ENCODE measurements at regions not wholly inside any gene's neighbourhood (a gene's known extent, or its start where the extent isn't known, plus 50 kb on each side); places are given as distances from the start of the nearest gene placed in this dataset.
A peak's percentile ranks its signal among the peaks of the same experiment; 100 is the strongest.

DNA sequence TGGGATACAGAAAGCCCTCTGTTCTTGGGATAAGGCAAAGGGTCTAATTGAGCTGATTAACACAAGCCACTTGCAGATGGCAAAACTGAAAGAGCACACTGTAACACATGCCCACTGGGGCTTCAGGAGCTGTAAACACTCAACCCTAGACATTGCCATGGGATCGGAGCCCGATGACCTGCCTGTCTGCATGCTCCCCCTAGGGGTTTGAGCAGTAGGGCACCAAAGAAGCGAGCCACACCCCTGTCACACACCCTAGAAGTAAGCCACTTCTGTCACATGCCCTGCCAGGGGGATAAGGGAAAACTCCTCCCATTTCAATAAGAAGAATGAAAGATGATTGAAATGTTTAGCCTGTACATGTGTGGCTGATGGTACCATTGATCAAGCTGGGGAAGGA, 81.3 kb upstream of the IRX6 start:
- no peak for DNase-seq

DNA sequence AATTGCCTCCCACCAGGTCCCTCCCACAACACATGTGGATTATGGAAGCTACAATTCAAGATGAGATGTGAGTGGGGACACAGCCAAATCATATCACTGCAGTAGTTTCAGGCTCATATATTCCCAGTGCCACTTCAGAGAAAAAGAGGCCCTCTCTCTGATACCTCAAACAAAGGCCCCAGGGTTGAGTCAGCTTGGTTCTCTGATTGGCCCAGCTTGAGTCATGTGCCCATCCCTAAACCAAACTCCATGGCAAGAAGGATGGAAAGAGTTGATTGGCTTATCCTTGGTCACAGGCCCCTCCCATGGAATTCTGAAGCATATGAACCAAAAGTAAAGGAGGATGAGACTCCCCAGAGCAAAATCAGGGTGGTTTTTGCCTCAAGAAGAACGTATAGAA, 75.9 kb upstream of the IRX6 start:
- DNase-seq, result no peak

GRCh38 chr16:55248494-55248893, 75.5 kb upstream of the IRX6 start:
- DNase-seq, result no peak

DNA sequence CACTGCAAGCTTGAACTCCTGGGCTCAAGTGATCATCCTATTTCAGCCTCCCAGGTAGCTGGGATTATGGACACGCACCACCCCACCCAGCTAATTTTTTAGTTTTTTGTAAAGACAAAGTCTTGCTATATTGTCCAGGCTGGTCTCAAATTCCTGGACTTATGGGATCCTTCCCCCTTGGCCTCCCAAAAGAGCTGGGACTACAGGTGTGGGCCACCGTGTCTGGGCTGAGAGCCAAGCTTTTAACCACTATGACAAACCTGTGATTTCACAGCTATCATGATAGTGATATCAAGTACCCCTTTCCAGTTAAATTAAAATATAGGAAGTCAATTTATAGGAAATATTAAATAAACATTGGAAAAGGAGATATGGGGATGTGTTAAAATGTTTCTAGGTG, 74.6 kb upstream of the IRX6 start:
- DNase-seq, result no peak

DNA sequence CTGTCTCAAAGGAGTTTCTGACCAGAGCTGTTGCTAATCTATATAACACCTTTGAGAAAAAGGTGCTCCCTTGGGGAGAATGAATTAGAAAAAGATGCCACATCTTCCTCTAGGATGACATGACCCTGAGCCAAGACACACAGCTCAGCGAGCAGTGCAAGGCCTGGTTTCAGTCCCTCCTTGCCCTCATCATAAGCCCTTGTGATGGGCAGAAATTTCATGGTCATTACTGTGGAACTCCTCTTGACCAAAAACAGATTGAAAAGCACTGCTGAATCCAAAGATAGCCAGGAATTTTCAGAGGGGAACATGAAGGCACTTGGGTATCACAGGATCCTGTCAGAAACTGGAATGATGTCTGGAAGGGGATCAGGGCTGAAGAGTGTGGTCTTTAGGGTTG, 74.1 kb upstream of the IRX6 start:
- DNase-seq, result no peak

DNA sequence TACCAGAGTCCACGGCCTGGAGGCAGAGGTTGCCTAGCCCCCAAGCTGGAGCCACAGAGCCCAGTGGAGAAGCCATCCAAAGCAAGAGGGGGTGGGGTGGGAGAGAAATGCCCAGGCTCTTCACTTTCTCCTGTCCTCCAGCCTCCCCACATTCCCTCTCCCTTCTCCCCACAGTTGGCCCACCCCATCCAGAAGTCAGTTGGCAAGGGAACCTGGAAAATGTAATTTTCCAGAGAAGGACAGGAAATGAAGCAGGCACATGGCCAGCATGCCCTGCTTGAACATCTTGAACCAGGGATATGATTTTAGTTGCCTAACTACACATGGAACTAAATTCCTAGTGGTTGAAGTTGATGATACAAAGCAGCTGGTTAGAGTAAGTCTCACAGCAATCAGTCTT, 73.3 kb upstream of the IRX6 start:
- DNase-seq, result no peak

DNA sequence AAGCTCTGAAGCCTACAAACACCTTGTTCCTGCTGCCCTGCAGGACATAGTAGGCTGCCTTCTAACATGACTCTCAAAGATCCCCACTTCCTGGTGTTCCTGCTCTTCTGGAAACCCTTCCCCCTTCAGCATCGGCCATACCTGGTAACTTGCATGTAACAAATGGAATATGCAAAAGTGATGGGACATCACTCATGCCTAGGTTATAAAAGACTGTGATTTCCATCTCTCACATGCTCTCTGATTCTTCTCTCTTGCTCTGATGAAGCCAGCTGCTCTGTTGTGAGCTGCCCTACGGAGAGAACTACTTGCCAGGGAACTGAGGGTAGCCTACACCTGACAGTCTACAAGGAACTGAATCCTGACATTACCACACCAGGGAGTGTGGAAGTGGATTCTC, 72.9 kb upstream of the IRX6 start:
- no peak for DNase-seq

GRCh38 chr16:55252577-55252976, 71.4 kb upstream of the IRX6 start:
- no peak for DNase-seq

- no peak for DNase-seq
Observed at GRCh38 chr16:55253987-55254386, 70.0 kb upstream of the IRX6 start.

- DNase-seq, result no peak
Observed at GRCh38 chr16:55255733-55256282, 68.2 kb upstream of the IRX6 start.

DNA sequence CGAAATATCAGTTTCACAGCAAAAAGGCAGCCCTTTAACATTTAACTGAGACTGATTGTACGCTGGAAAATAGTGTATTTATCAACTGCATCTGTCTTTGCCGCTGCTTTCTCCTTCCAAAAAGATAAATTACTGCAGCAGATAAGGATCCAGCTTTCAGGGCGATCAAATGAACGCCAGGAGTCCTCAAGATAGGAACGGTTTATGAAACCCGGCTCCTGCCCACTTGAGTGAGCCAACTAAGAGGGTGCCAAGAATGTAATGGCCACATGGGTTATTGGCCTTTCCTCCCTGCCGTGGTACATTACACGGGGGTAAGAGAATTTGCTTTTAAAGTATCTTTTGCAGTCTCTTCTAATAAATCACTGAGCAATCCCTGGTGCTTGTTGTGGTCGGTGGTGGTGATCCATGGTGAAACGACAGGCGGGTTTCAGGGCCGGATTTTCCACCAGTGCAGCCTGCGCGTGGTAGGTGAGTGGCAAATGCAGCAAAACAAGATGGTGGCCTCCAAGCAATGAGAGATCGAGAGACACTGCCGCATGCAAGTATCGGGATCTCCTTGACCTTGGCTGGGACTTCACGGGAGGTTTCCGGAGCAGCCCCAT, 67.5 kb upstream of the IRX6 start:
- no peak for DNase-seq

DNA sequence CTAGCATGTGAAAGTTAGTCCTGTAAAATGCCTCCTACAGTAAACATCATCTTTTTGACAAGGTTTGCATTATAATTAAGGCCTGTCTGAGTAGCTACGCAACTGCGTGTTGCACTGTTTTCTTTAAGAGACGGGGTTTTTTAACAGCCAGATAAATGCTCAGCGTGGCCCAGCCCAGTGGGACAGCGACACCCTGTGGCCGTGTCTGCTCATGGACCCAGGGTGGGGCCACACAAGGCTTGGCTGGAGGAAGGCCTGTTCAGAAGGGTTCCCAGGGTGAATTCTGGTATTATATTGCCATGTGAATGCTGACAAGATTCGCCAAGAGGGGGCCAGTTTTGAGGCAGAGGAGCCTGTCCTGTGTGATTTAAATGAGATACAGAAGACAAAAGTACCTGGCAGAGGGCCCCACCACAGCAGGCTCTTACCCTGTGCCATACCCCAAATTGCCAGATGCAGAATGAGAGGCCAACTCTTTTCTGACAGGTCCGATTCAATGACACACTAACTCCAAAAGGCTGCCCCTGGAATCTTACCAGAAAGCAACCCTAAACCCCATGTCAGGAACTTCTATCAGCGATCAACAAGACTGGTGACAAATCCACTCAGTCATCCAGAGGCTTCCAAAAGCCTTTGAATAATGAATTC, 65.9 kb upstream of the IRX6 start:
- peak; percentile 45 to 56 for DNase-seq

- no peak for DNase-seq
Observed at GRCh38 chr16:55261301-55261700, 62.7 kb upstream of the IRX6 start.

DNA sequence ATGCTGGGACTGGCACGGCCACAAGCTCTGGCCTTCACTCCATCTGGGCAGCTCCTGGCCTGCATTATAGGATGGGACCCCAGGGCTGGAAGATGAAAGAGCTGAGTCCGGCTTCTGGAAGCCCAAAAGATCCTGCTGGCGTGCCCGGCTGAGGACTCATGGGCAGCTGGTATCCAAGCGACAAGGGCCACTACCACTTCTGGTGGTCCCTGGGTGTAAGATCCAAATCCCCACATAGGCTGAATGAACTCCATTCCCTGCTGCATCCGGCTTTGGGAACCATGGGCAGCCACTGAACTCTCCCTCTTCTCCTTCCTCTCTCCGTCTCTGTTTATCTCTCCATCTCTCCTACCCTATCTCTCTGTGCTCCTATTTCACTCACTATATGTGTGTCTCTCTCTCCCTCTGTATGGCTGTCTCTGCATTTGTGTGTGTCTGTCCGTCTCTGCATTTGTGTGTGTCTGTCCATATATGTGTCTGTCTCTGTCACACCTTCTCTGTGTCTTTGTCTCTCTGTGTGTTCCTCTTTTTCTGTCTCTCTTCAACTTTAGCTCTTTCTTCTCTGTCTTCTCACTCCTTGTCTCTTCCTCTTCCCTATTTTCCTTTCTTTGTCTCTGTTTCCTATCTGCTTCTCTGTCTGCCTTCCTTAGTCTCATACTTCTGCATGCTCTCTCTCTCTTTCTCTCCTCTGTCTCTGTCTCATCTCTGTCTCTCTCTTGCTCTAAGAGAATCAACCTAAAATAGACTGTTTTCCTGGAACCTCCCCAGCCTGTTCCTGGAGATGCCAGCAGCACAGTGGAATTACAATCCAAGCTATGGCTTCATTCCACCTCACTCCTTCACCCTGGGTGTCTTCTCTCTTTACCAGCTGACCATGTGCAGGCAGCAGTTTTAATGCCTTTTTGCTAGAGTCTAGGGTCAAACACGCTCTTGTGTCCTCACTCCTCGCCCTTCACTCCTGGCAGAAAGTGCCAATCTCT, 60.4 kb upstream of the IRX6 start:
- peak in 1 of 2 experiments; percentile 2 for DNase-seq

GRCh38 chr16:55264949-55265348, 59.1 kb upstream of the IRX6 start:
- no peak for DNase-seq

DNA sequence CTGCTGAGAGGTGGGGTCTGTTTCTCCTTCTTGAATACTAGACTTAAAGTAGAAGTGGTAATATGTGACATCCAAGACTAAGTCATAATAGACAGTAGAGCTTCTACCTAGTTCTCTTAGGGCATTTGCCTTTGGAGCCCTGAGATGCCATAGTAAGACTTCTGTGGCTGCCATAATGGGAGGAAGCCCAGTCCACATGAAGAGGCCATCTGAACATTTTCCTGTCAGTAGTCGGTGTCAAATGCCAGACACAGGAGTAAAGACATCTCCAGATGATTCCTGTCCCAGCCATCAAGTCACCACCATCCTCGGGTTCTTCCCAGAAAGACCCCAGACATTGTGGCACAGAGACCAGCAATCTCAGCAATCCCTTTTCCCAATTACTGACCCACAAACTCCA, 58.1 kb upstream of the IRX6 start:
- no peak for DNase-seq

DNA sequence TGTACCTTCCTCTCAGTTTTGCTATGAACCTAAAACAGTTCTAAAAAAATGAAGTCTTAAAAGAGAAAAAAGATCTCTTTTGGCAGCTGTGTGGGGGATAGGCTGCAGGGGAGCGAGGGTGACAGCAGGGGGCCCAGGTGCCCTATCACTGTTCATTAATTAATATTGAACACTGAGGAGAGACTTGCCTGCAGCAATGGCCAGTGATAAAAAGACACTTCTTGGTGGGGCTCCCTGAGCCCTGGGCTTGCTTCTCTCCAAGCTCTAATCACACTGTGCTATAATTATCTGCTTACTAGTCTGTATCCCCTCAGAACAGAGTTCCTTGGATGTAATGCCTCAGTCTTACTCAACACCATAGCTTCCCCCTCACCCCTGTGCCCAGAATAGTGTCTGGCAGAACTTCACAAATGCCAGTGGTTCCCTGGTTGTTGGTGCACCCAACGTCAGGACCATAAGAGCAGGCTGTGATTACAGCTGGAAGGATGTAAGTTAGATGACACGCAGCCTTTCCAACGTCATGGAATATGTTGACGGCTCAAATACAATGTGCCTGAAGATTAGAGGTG, 52.0 kb upstream of the IRX6 start:
- no peak for DNase-seq

DNA sequence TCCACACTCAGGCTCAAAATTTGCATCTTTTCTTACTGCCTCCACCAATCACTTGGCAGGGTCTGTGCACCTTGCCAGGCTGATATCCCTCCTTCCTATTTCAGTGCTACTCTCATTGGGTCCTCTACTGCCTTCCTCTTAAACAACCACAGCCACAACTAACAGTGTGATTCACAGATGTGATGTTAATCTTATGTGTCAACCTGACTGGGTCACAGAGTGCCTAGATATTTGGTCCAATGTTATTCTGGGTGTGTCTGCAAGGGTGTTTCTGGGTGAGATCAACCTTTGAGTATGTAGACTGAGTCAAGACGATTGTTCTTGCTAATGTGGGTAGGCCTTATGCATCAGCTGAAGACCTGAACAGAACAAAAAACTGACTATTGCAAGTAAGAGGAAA, 51.3 kb upstream of the IRX6 start:
- no peak for DNase-seq

- no peak for DNase-seq
Observed at GRCh38 chr16:55273356-55273755, 50.6 kb upstream of the IRX6 start.

DNA sequence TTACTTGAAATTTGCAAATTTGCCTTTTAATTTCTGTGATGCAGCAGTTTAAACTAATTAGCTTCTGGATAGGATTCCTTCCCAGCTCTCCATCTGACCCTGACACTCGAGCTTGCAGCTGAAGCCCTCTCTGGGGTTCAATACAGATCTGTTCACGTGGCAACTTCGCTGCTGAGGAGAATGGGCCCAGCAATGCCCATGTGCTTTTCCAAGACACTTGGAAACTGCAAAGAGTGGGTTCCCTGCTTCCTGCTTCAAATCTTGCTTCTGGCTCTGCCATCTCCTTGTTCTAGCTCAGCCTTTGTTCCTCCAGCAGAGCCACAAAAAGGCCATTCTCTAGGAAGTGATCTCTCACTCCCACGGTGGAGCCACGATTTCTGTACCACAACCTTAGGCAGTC, 50.0 kb upstream of the IRX6 start:
- no peak for DNase-seq
